Esophagus squamous epithelium (tissue), 4 donors: ENCODE measurements at regions not wholly inside any gene's neighbourhood (a gene's known extent, or its start where the extent isn't known, plus 50 kb on each side); places are given as distances from the start of the nearest gene placed in this dataset.

ENCODE experiments used
- POLR2A ChIP-seq, 4 donors: fragments of 450-650 bp; IDR thresholded peaks; one replicate each; pipeline ENCODE4 v1.6.1; 2017; ENCODE audit warnings: antibody characterized with exemption in 4 of 4, mild to moderate bottlenecking in 4 of 4, moderate library complexity in 3 of 4
- TF ChIP-seq, protein P1 (sequence below), 6 experiments: fragments of 450-650 bp in 4 of 6; fragments of 200-600 bp in 2 of 6; sonication (generic) in 2 of 6; IDR thresholded peaks; one replicate each; pipeline ENCODE4 v1.5.1; 2016 to 2019; ENCODE audit warnings: antibody characterized with exemption in 6 of 6, mild to moderate bottlenecking in 4 of 6, moderate library complexity in 4 of 6

DNA sequence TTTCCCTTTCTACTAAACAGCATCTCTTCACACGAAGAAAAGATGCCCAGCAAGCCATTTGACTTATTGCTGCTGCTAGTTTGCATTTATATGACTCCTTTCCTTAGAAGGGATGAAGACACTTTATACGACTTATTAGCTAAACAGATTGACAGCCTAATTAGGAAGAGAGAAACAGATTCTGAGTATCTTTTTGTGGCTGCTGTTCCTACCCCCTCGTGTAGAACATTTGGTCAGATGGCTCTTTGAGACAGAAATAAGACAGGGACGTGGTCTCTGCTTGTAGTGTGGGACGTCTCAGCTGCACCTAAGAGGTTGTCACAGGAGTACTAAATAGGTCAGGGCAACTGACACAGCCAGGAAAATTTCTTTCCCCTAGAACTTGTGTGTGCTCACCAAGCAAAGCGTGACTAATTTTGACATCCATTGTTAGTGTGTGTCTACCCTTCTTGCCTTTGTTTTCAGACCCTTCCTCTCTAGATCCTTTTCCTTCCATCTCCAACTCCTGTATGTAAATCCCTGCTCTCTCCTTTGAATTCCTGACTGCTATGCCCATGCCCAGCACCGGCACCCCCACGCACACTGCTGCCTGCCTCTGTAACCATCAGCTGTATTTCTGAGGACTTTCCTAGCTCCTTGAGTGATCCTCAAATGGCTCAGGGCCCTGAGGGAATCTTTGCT lies 83.2 kb downstream of the DAD1 start:
- TF ChIP-seq, protein P1, sequence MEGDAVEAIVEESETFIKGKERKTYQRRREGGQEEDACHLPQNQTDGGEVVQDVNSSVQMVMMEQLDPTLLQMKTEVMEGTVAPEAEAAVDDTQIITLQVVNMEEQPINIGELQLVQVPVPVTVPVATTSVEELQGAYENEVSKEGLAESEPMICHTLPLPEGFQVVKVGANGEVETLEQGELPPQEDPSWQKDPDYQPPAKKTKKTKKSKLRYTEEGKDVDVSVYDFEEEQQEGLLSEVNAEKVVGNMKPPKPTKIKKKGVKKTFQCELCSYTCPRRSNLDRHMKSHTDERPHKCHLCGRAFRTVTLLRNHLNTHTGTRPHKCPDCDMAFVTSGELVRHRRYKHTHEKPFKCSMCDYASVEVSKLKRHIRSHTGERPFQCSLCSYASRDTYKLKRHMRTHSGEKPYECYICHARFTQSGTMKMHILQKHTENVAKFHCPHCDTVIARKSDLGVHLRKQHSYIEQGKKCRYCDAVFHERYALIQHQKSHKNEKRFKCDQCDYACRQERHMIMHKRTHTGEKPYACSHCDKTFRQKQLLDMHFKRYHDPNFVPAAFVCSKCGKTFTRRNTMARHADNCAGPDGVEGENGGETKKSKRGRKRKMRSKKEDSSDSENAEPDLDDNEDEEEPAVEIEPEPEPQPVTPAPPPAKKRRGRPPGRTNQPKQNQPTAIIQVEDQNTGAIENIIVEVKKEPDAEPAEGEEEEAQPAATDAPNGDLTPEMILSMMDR (IDR thresholded peaks at IDR 0.05) = no peak
- TF ChIP-seq POLR2A (IDR thresholded peaks at IDR 0.05) = peak in 1 of 4 donors; percentile 41
